ENCODE measurements at regions not wholly inside any gene's neighbourhood (a gene's known extent, or its start where the extent isn't known, plus 50 kb on each side); places are given as distances from the start of the nearest gene placed in this dataset.
"Not testable (repeated sequence)": the region's sequence is repeated elsewhere in the genome, so short reads cannot be mapped to it uniquely, and the experiment has no call there.

GRCh38 chrX:104513162-104513561 is 52.8 kb upstream of the IL1RAPL2 start:
- CTCF ChIA-PET: no interaction called here

DNA sequence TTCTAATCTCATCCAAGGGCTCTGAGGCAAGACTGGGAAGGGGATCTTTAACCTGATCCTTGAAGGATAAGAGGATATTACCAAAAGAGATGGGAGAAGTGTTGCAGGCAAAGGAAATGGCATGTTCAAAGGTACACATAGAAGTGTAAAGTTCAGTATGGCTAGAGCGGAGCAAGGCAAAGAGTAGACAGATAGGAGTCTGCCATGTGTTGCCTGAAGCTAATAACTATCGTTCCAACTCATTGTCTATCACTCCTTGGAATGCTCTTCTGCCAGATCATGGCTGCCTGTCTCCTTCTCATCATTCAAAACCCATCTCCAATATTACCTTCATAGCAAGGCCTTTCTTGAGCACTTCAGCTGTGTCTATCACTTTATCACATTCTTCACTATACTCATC is 55.2 kb upstream of the IL1RAPL2 start:
- no peaks in the 10 kb centered on the region for H3K36me3 Mint-ChIP-seq
- CTCF ChIA-PET: no interaction called here
- H3K27me3 Mint-ChIP-seq: no peaks in the 10 kb centered on the region

More at GRCh38 chrX:104513162-104513561, 52.8 kb upstream of the IL1RAPL2 start:
- H3K27ac Mint-ChIP-seq: no peak overlapping the region
- no peak overlapping the region for H3K4me3 Mint-ChIP-seq
- H3K4me1 Mint-ChIP-seq: no peaks in the 10 kb centered on the region
- no peak for DNase-seq
- no peaks in the 10 kb centered on the region for H3K27me3 Mint-ChIP-seq
- H3K9me3 Mint-ChIP-seq: no peaks in the 10 kb centered on the region
- H3K36me3 Mint-ChIP-seq: no peaks in the 10 kb centered on the region

DNA sequence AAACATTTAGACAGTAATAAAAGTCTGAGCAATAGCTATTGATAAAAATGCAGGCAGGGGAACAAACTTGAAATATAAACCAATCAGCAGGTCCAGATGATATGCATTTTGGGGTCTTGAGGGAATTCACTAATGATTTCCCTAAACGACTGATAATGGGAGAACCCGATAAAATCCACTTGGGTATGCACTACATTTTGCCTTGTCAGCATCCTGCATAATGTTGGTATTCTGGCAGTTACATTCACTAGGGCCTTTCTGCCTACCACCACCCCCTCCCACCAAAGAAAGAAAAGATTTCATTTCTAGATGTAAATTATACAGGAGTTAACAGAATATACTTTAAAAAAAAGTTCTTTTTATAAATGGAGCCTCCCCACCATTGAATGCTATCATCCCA is 63.5 kb upstream of the IL1RAPL2 start:
- DNase-seq: no peak
- no peaks in the 10 kb centered on the region for H3K27me3 Mint-ChIP-seq
- H3K9me3 Mint-ChIP-seq: no peaks in the 10 kb centered on the region
- H3K36me3 Mint-ChIP-seq: no peaks in the 10 kb centered on the region
- no peak overlapping the region for H3K27ac Mint-ChIP-seq
- H3K4me3 Mint-ChIP-seq: no peak overlapping the region
- no peaks in the 10 kb centered on the region for H3K4me1 Mint-ChIP-seq
- CTCF ChIA-PET: no interaction called here

More for the DNA sequence above, 55.2 kb upstream of the IL1RAPL2 start:
- no peak overlapping the region for H3K27ac Mint-ChIP-seq
- no peaks in the 10 kb centered on the region for H3K4me1 Mint-ChIP-seq
- DNase-seq: no peak
- no peaks in the 10 kb centered on the region for H3K9me3 Mint-ChIP-seq
- no peak overlapping the region for H3K4me3 Mint-ChIP-seq

GRCh38 chrX:104488811-104489210 is 77.2 kb upstream of the IL1RAPL2 start:
- Mint-ChIP-seq H3K4me3 (no peak overlapping the region), H3K27ac (no peak overlapping the region), H3K9me3 (no peaks in the 10 kb centered on the region), H3K4me1 (no peaks in the 10 kb centered on the region), H3K36me3 (no peaks in the 10 kb centered on the region), H3K27me3 (no peaks in the 10 kb centered on the region)
- CTCF ChIA-PET: no interaction called here
- no peak for DNase-seq

GRCh38 chrX:104486691-104487090 is 79.3 kb upstream of the IL1RAPL2 start:
- CTCF ChIA-PET: no interaction called here
- Mint-ChIP-seq H3K27ac (no peak overlapping the region), H3K4me1 (no peaks in the 10 kb centered on the region), H3K9me3 (no peaks in the 10 kb centered on the region), H3K36me3 (no peaks in the 10 kb centered on the region), H3K4me3 (no peak overlapping the region), H3K27me3 (no peaks in the 10 kb centered on the region)
- no peak for DNase-seq

DNA sequence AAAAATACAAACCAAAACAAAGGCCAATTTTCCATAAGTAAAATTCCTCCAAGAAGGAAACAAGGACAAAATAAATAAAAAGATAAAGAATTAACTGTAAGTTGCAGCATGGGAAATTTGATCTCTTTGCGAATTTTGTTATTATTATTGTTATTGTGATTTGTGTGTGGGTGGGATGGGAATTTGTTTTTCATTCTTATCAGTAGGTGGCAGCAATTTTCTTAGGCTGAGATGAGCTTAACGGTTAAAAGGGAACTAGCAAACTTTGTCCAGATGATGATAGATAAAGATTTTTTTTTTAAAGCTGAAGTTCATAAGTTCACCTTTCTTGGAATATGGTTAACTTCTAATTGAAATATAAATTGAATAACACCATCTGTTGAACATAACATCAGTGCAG is 83.2 kb upstream of the IL1RAPL2 start:
- Mint-ChIP-seq H3K9me3 (no peaks in the 10 kb centered on the region), H3K27ac (no peak overlapping the region), H3K36me3 (no peaks in the 10 kb centered on the region), H3K4me3 (no peak overlapping the region), H3K27me3 (no peaks in the 10 kb centered on the region), H3K4me1 (no peaks in the 10 kb centered on the region)
- no peak for DNase-seq
- CTCF ChIA-PET: no interaction called here

- CTCF ChIA-PET: no interaction called here
- no peak overlapping the region for H3K27ac Mint-ChIP-seq
- H3K36me3 Mint-ChIP-seq: no peaks in the 10 kb centered on the region
- DNase-seq: no peak
- no peaks in the 10 kb centered on the region for H3K27me3 Mint-ChIP-seq
- no peak overlapping the region for H3K4me3 Mint-ChIP-seq
- H3K4me1 Mint-ChIP-seq: no peaks in the 10 kb centered on the region
- no peaks in the 10 kb centered on the region for H3K9me3 Mint-ChIP-seq
These were observed 96.2 kb upstream of the IL1RAPL2 start for GRCh38 chrX:104469771-104470170.

- Mint-ChIP-seq H3K27me3 (no peaks in the 10 kb centered on the region), H3K27ac (no peak overlapping the region), H3K4me3 (no peak overlapping the region), H3K4me1 (no peaks in the 10 kb centered on the region), H3K9me3 (peaks cover 3% of the 10 kb centered on the region), H3K36me3 (no peaks in the 10 kb centered on the region)
- DNase-seq: no peak
- CTCF ChIA-PET: no interaction called here
These were observed 106.2 kb upstream of the IL1RAPL2 start for GRCh38 chrX:104459796-104460195.

DNA sequence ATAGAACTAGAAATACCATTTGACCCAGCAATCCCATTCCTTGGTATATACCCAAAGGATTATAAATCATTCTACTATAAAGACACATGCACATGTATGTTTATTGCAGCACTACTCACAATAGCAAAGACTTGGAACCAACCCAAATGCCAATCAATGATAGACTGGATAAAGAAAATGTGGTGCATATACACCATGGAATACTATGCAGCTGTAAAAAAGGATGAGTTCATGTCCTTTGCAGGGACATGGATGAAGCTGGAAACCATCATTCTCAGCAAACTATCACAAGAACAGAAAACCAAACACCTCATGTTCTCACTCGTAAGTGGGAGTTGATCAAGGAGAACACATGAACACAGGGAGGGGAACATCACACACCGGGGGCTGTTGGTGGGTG is 108.9 kb upstream of the IL1RAPL2 start:
- H3K27me3 Mint-ChIP-seq, H3K27ac Mint-ChIP-seq, H3K9me3 Mint-ChIP-seq, DNase-seq, CTCF ChIA-PET, H3K36me3 Mint-ChIP-seq, H3K4me3 Mint-ChIP-seq, H3K4me1 Mint-ChIP-seq: not testable (repeated sequence)

DNA sequence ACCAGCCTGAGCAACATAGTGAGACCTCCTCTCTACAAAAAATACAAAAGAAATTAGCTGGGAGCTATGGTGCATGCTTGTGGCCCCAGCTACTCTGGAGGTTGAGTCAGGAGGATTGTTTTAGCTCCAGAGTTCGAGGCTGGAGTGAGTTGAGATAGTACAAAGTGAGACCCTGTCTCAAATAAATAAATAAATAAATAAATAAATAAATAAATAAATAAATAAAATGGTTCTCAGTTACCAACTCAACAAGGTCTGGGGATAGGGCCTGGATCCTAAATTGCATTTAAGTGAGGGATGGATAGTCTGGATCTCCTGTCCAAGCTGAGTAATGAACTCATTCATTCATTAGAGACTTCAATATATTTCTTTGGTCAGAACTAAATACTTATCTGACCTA is 115.7 kb upstream of the IL1RAPL2 start:
- H3K9me3 Mint-ChIP-seq: no peaks in the 10 kb centered on the region
- CTCF ChIA-PET: no interaction called here
- DNase-seq: no peak
- no peaks in the 10 kb centered on the region for H3K27me3 Mint-ChIP-seq
- no peaks in the 10 kb centered on the region for H3K4me1 Mint-ChIP-seq
- no peaks in the 10 kb centered on the region for H3K36me3 Mint-ChIP-seq
- H3K27ac Mint-ChIP-seq: no peak overlapping the region
- H3K4me3 Mint-ChIP-seq: no peak overlapping the region

DNA sequence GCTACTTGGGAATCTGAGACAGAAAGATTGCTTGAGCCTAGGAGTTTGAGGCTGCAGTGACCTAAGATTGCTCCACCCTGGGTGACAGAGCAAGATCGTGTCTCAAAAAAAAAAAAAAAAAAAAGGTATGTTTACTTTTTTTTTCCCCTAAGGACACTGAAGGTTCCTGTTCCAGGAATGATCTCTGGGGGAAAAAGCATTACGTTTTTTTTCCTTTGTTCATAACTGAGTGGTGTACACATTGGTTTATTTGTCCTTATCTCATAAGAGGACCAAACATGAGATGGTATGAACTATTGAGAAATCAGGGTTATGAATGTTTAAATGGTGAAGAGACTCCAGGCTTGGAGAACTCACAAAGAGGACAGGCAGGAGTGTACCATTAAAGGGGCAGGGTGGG is 120.4 kb upstream of the IL1RAPL2 start:
- Mint-ChIP-seq H3K27me3 (no peaks in the 10 kb centered on the region), H3K27ac (no peak overlapping the region), H3K4me3 (no peak overlapping the region), H3K36me3 (no peaks in the 10 kb centered on the region), H3K4me1 (no peaks in the 10 kb centered on the region), H3K9me3 (no peaks in the 10 kb centered on the region)
- DNase-seq: no peak
- CTCF ChIA-PET: no interaction called here

GRCh38 chrX:104435249-104435648 is 130.8 kb upstream of the IL1RAPL2 start:
- H3K9me3 Mint-ChIP-seq: no peaks in the 10 kb centered on the region
- no peaks in the 10 kb centered on the region for H3K4me1 Mint-ChIP-seq
- no peak overlapping the region for H3K27ac Mint-ChIP-seq
- H3K36me3 Mint-ChIP-seq: no peaks in the 10 kb centered on the region
- CTCF ChIA-PET: no interaction called here
- H3K4me3 Mint-ChIP-seq: no peak overlapping the region
- no peak for DNase-seq
- no peaks in the 10 kb centered on the region for H3K27me3 Mint-ChIP-seq

- DNase-seq: no peak
- no peaks in the 10 kb centered on the region for H3K9me3 Mint-ChIP-seq
- H3K36me3 Mint-ChIP-seq: no peaks in the 10 kb centered on the region
- H3K27me3 Mint-ChIP-seq: no peaks in the 10 kb centered on the region
- no peak overlapping the region for H3K4me3 Mint-ChIP-seq
- no peaks in the 10 kb centered on the region for H3K4me1 Mint-ChIP-seq
- no peak overlapping the region for H3K27ac Mint-ChIP-seq
- CTCF ChIA-PET: no interaction called here
These were observed 133.7 kb upstream of the IL1RAPL2 start for GRCh38 chrX:104432321-104432720.

DNA sequence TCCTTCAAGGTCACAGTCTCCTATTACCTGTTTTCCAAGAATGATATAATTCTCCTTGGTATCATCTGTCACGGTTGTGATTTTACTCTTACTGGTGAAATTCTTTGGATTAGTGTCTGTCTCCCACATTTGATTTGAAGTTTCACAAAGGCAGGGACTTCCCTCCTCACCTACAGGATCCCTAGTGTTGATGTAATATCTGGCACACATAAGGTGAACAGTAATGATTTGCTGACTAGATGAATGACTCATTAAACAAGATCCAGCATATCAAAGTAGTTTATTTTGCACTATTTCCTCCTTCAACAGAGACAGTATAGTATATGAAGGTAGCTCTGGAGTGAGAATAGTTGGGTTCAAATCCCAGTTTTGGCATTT is 135.3 kb upstream of the IL1RAPL2 start:
- H3K36me3 Mint-ChIP-seq: no peaks in the 10 kb centered on the region
- no peaks in the 10 kb centered on the region for H3K9me3 Mint-ChIP-seq
- CTCF ChIA-PET: no interaction called here

GRCh38 chrX:104430072-104430741 is 135.8 kb upstream of the IL1RAPL2 start:
- no peaks in the 10 kb centered on the region for H3K36me3 Mint-ChIP-seq
- H3K27me3 Mint-ChIP-seq: no peaks in the 10 kb centered on the region
- H3K4me3 Mint-ChIP-seq: no peak overlapping the region
- DNase-seq: no peak
- CTCF ChIA-PET: no interaction called here
- no peak overlapping the region for H3K27ac Mint-ChIP-seq
- no peaks in the 10 kb centered on the region for H3K4me1 Mint-ChIP-seq
- H3K9me3 Mint-ChIP-seq: no peaks in the 10 kb centered on the region

More for the DNA sequence above, 135.3 kb upstream of the IL1RAPL2 start:
- DNase-seq: no peak
- H3K27ac Mint-ChIP-seq: no peak overlapping the region
- H3K4me3 Mint-ChIP-seq: no peak overlapping the region
- no peaks in the 10 kb centered on the region for H3K27me3 Mint-ChIP-seq
- no peaks in the 10 kb centered on the region for H3K4me1 Mint-ChIP-seq

DNA sequence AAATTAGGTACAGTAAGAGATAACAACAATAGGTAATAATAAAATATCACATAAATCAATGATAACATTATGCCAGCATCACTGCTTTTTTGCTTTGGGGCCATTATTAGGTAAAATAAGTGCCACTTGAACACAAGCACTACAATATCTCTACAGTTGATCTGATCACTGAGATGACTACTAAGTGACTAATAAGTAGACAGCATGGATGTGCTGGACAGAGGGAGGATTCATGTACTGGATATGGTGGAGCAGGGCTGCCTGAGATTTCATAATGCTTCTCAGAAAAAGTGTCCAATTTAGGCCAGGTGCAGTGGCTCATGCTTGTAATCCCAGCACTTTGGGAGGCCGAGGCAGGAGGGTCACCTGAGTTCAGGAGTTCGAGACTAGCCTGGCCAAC is 137.8 kb upstream of the IL1RAPL2 start:
- CTCF ChIA-PET: no interaction called here
- no peaks in the 10 kb centered on the region for H3K36me3 Mint-ChIP-seq
- H3K4me1 Mint-ChIP-seq: no peaks in the 10 kb centered on the region
- no peaks in the 10 kb centered on the region for H3K9me3 Mint-ChIP-seq
- H3K4me3 Mint-ChIP-seq: no peak overlapping the region
- no peaks in the 10 kb centered on the region for H3K27me3 Mint-ChIP-seq
- no peak for DNase-seq
- no peak overlapping the region for H3K27ac Mint-ChIP-seq
